ENCODE measurements at regions not wholly inside any gene's neighbourhood (a gene's known extent, or its start where the extent isn't known, plus 50 kb on each side); places are given as distances from the start of the nearest gene placed in this dataset.

DNA sequence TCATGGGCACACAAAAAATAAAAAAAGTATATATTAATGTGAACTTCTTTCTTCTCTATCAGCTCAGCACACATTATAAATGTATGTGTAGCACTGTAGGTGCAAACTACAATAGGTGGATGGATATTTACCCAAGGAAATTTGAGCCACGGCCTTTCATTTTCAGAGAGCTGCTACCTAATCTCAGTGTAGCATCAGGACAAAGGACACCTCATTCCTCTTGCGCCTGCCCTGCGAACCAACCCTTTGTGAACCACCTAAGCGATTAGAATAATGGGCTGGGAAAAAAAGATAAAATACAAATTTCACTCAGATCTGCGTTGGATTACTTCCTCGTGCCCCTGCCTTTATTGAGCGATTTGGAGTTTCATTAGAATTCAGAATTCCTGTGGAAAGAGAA is 263.2 kb downstream of the NR2F2 start:
- TF ChIP-seq, protein P1, sequence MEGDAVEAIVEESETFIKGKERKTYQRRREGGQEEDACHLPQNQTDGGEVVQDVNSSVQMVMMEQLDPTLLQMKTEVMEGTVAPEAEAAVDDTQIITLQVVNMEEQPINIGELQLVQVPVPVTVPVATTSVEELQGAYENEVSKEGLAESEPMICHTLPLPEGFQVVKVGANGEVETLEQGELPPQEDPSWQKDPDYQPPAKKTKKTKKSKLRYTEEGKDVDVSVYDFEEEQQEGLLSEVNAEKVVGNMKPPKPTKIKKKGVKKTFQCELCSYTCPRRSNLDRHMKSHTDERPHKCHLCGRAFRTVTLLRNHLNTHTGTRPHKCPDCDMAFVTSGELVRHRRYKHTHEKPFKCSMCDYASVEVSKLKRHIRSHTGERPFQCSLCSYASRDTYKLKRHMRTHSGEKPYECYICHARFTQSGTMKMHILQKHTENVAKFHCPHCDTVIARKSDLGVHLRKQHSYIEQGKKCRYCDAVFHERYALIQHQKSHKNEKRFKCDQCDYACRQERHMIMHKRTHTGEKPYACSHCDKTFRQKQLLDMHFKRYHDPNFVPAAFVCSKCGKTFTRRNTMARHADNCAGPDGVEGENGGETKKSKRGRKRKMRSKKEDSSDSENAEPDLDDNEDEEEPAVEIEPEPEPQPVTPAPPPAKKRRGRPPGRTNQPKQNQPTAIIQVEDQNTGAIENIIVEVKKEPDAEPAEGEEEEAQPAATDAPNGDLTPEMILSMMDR (IDR thresholded peaks at IDR 0.05) = no peak
- TF ChIP-seq POLR2A (IDR thresholded peaks at IDR 0.05) = no peak

Measured in heart left ventricle (tissue), 13 donors.